Naive thymus-derived CD4-positive, alpha-beta T cell (primary cell): ENCODE measurements at regions not wholly inside any gene's neighbourhood (a gene's known extent, or its start where the extent isn't known, plus 50 kb on each side); places are given as distances from the start of the nearest gene placed in this dataset.

Source experiments
- ATAC-seq: fragments of 150-1000 bp; cut with Tn5 transposase; 2 replicates; pipeline ENCODE4 v1.10.0; 2021; ENCODE audit warnings: mild to moderate bottlenecking, moderate library complexity
- CTCF ChIA-PET: fragments of 350-600 bp; sonication (Branson Sonifier 250); formaldehyde crosslinking; loops from one replicate; lab custom pipeline; 2021; ENCODE audit warnings: antibody characterized with exemption; lab: Charles Lee
- POLR2A ChIA-PET: fragments of 350-600 bp; sonication (Branson Sonifier 250); formaldehyde crosslinking; loops from one replicate; lab custom pipeline; 2021; ENCODE audit warnings: antibody characterized with exemption, inconsistent platforms; lab: Charles Lee
- DNase-seq, 9 donors: peaks; one replicate each; pipeline versions ENCODE4 v3.0.0 to v3.0.0-alpha.2; 2020 to 2022; ENCODE audit warnings: mixed read lengths in 1 of 9
- H3K27ac ChIP-seq: one replicate; pipeline ENCODE4 v1.7.0; 2013; ENCODE audit warnings: mild to moderate bottlenecking, low read depth, low read length, moderate library complexity
- H3K27me3 ChIP-seq, 2 donors: one replicate each; pipeline ENCODE4 v1.7.0; 2013; ENCODE audit warnings: low read length in 2 of 2, mild to moderate bottlenecking in 2 of 2, moderate library complexity in 2 of 2; ENCODE audit not compliant: control insufficient read depth in 2 of 2, insufficient read depth in 2 of 2
- H3K36me3 ChIP-seq, 3 experiments: 1 replicate in 2 of 3; 2 replicates in 1 of 3; pipeline ENCODE4 v1.7.0; 2013; ENCODE audit warnings: low read length in 3 of 3, mild to moderate bottlenecking in 3 of 3, moderate library complexity in 1 of 3; ENCODE audit not compliant: insufficient read depth in 3 of 3, control insufficient read depth in 2 of 3
- H3K4me1 ChIP-seq, 2 donors: one replicate each; pipeline ENCODE4 v1.7.0; 2013; ENCODE audit warnings: low read length in 2 of 2, mild to moderate bottlenecking in 2 of 2, moderate library complexity in 1 of 2; ENCODE audit not compliant: control insufficient read depth in 2 of 2, insufficient read depth in 2 of 2
- H3K4me3 ChIP-seq: 2 replicates; pipeline ENCODE4 v1.7.0; 2013; ENCODE audit warnings: mild to moderate bottlenecking, low read length
- H3K9me3 ChIP-seq, 3 experiments: 1 replicate in 2 of 3; 2 replicates in 1 of 3; pipeline ENCODE4 v1.7.0; 2013; ENCODE audit warnings: low read length in 3 of 3; ENCODE audit not compliant: control insufficient read depth in 2 of 3
- H3K27ac Mint-ChIP-seq, 9 donors: one replicate each; pipeline ENCODE4 v1.8.0; 2020 to 2022; ENCODE audit warnings: mixed read lengths in 9 of 9, mild to moderate bottlenecking in 8 of 9, moderate library complexity in 5 of 9, inconsistent platforms in 2 of 9
- H3K27me3 Mint-ChIP-seq, 5 donors: one replicate each; pipeline ENCODE4 v1.8.0; 2021 to 2022; ENCODE audit warnings: mixed read lengths in 5 of 5, mild to moderate bottlenecking in 1 of 5
- H3K36me3 Mint-ChIP-seq, 5 donors: one replicate each; pipeline ENCODE4 v1.8.0; 2020 to 2022; ENCODE audit warnings: mixed read lengths in 5 of 5, mild to moderate bottlenecking in 3 of 5, inconsistent platforms in 1 of 5
- H3K4me1 Mint-ChIP-seq, 7 donors: one replicate each; pipeline ENCODE4 v1.8.0; 2020 to 2022; ENCODE audit warnings: mixed read lengths in 7 of 7, mild to moderate bottlenecking in 3 of 7, inconsistent platforms in 1 of 7
- H3K4me3 Mint-ChIP-seq, 10 donors: one replicate each; pipeline ENCODE4 v1.8.0; 2020 to 2022; ENCODE audit warnings: mild to moderate bottlenecking in 10 of 10, mixed read lengths in 10 of 10, moderate library complexity in 6 of 10, inconsistent platforms in 2 of 10
- H3K9me3 Mint-ChIP-seq, 11 donors: one replicate each; pipeline ENCODE4 v1.8.0; 2020 to 2022; ENCODE audit warnings: mixed read lengths in 11 of 11, mild to moderate bottlenecking in 4 of 11, inconsistent platforms in 1 of 11, moderate library complexity in 1 of 11
- intact Hi-C, 2 donors: fragments of 100-400 bp; cut with micrococcal nuclease; formaldehyde crosslinking; loops; one replicate each; pipeline ENCODE4 v1.15.1; 2023

DNA sequence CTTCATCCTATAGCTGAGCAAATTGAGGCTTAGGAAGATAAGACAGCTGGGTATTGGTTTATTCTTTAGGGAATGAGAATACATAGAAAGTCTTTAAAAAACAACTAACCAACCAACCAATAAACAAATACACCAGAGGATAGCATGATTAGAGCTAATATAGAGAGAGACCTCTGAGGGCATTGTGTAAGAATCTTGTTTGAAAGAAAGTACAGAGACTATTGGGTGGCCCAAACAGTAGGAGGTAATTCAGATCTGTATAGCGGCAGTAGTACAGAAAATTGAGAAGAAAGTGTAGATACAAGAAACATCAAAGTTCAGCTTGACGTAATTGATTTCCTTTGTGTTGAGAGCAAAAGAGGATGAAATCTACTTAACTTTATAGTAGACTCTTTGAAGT is 1951.0 kb upstream of the ADGRL3 start:
- no peak for ATAC-seq
- ChIA-PET POLR2A (no interaction called here), CTCF (no interaction called here)
- H3K4me3 Mint-ChIP-seq = no peak overlapping the region
- Histone ChIP-seq H3K9me3 (no peaks in the 10 kb centered on the region), H3K27ac (no peak overlapping the region), H3K36me3 (no peaks in the 10 kb centered on the region), H3K27me3 (no peaks in the 10 kb centered on the region), H3K4me1 (no peaks in the 10 kb centered on the region), H3K4me3 (no peak overlapping the region)
- peaks cover 0 to 1% (median 0%) of the 10 kb centered on the region in 7 donors for H3K4me1 Mint-ChIP-seq
- intact Hi-C loops = loop anchor here in 1 of 2 donors (5.0 kb wide), 1 partner anchor 953 kb away; no protein-coding TSS in a partner anchor
- no peak for DNase-seq
- H3K27ac Mint-ChIP-seq = no peak overlapping the region
- peaks cover 0 to 24% (median 3%) of the 10 kb centered on the region in 11 donors for H3K9me3 Mint-ChIP-seq
- H3K27me3 Mint-ChIP-seq = no peaks in the 10 kb centered on the region
- no peaks in the 10 kb centered on the region for H3K36me3 Mint-ChIP-seq

DNA sequence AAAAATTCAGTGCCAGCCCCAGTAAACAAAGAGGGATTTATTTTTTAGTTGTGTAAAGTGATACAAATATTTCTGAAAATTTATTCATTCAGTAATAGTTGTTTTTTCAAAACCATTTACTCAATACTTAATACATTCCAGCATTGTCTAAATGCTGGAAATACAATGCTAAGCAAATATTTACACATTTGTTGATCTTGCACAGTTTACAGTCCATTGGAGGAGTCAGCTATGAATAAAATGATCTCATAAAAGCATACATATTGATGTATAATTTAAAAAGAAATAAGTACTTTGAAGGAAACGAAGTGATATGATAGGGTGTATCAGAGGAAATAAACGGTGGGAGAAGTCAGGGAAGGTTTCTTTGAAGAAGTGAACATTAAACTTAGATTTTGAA is 1942.1 kb upstream of the ADGRL3 start:
- CTCF ChIA-PET = no interaction called here
- Histone ChIP-seq H3K9me3 (no peaks in the 10 kb centered on the region), H3K36me3 (no peaks in the 10 kb centered on the region), H3K27ac (no peak overlapping the region), H3K4me3 (no peak overlapping the region), H3K4me1 (no peaks in the 10 kb centered on the region), H3K27me3 (no peaks in the 10 kb centered on the region)
- Mint-ChIP-seq H3K9me3 (peaks cover 0 to 21% (median 4%) of the 10 kb centered on the region in 11 donors), H3K27me3 (no peaks in the 10 kb centered on the region), H3K27ac (no peak overlapping the region), H3K4me3 (no peak overlapping the region), H3K36me3 (no peaks in the 10 kb centered on the region), H3K4me1 (no peaks in the 10 kb centered on the region)
- ATAC-seq = no peak
- intact Hi-C loops = no loop called here
- POLR2A ChIA-PET = no interaction called here
- DNase-seq = no peak

DNA sequence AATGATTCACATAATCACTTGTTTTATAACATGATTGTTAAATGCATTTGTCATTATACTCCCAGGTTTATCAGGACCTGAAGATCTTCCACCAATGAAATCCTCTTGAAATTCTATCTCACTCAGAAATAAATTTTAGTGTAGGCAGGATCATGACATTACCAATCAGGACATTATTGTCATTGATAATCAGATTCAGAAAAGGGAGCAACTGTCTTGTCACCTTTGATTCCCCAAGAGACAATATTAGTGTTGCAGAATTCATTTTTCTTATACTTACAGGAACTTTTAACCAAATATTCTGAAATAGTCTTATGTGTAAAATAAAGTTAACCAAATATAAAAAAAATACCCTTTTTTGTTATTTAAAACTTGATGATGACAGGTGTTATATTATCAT is 1892.5 kb upstream of the ADGRL3 start:
- H3K27me3 ChIP-seq = no peaks in the 10 kb centered on the region
- H3K4me3 ChIP-seq = no peak overlapping the region
- Mint-ChIP-seq H3K9me3 (peaks cover 0 to 45% (median 3%) of the 10 kb centered on the region in 11 donors), H3K4me1 (no peaks in the 10 kb centered on the region), H3K36me3 (no peaks in the 10 kb centered on the region), H3K27me3 (no peaks in the 10 kb centered on the region), H3K4me3 (no peak overlapping the region), H3K27ac (no peak overlapping the region)
- H3K27ac ChIP-seq = no peak overlapping the region
- ChIA-PET POLR2A (no interaction called here), CTCF (no interaction called here)
- intact Hi-C loops = no loop called here
- no peaks in the 10 kb centered on the region for H3K9me3 ChIP-seq
- H3K4me1 ChIP-seq = no peaks in the 10 kb centered on the region
- no peaks in the 10 kb centered on the region for H3K36me3 ChIP-seq
- ATAC-seq (no peak), DNase-seq (no peak)

- no peaks in the 10 kb centered on the region for H3K4me1 Mint-ChIP-seq
- Histone ChIP-seq H3K4me3 (no peak overlapping the region), H3K9me3 (no peaks in the 10 kb centered on the region), H3K4me1 (no peaks in the 10 kb centered on the region), H3K27ac (no peak overlapping the region), H3K27me3 (no peaks in the 10 kb centered on the region), H3K36me3 (no peaks in the 10 kb centered on the region)
- ATAC-seq = no peak
- no peaks in the 10 kb centered on the region for H3K27me3 Mint-ChIP-seq
- CTCF ChIA-PET = interaction anchor here (0.6 kb wide), 1 partner anchor 1528 kb away, joined by 3 read pairs; no protein-coding TSS in a partner anchor
- no peak overlapping the region for H3K4me3 Mint-ChIP-seq
- no peak for DNase-seq
- no peak overlapping the region for H3K27ac Mint-ChIP-seq
- peaks cover 0 to 20% (median 4%) of the 10 kb centered on the region in 11 donors for H3K9me3 Mint-ChIP-seq
- POLR2A ChIA-PET = no interaction called here
- intact Hi-C loops = no loop called here
- no peaks in the 10 kb centered on the region for H3K36me3 Mint-ChIP-seq
Observed at GRCh38 chr4:59314637-59315036, 1885.5 kb upstream of the ADGRL3 start.

DNA sequence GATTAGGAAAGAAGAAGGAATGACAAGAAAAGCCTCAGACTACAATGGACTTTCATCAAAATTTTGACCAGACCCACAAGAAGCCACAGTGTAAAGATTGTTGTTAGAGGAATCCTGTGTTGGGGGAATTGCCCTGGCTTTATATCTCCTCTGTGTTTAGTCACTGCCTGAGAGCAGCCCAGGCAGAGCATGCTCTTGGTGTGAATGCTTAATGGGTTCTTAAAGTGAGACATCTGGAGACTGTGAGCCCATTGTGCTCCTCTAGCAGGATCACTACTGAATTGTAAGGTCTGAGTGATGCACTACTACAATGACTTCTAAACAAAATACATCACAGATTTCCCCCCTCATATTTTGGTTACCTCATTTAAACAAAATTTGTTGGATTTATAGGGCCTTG is 1860.5 kb upstream of the ADGRL3 start:
- Mint-ChIP-seq H3K27ac (no peak overlapping the region), H3K27me3 (no peaks in the 10 kb centered on the region), H3K9me3 (peaks cover 0 to 31% (median 3%) of the 10 kb centered on the region in 11 donors), H3K4me3 (no peak overlapping the region), H3K4me1 (no peaks in the 10 kb centered on the region), H3K36me3 (no peaks in the 10 kb centered on the region)
- no peaks in the 10 kb centered on the region for H3K36me3 ChIP-seq
- POLR2A ChIA-PET = no interaction called here
- intact Hi-C loops = loop anchor here in 1 of 2 donors (10.0 kb wide), 1 partner anchor 65 kb away; no protein-coding TSS in a partner anchor
- H3K27me3 ChIP-seq = no peaks in the 10 kb centered on the region
- no peaks in the 10 kb centered on the region for H3K9me3 ChIP-seq
- CTCF ChIA-PET = no interaction called here
- no peak overlapping the region for H3K27ac ChIP-seq
- DNase-seq (no peak), ATAC-seq (no peak)
- no peak overlapping the region for H3K4me3 ChIP-seq
- no peaks in the 10 kb centered on the region for H3K4me1 ChIP-seq

DNA sequence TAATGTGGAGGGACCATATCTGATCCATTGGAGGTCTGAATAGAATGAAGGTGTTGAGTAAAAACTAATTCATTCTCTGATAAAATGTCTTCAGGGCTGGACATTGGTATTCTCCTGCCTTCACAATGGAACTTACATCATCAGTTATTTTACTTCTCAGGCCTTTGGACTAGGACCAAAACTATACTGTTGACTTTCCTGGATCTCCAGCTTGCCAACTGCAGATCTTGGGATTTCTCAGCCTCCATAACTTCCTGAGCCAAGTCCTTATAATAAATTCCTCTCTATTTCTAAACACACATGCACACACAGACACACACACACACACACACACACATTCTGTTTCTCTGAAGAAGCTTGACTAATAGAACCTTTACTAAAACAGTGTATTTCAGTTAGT is 1858.6 kb upstream of the ADGRL3 start:
- no peaks in the 10 kb centered on the region for H3K4me1 ChIP-seq
- Mint-ChIP-seq H3K9me3 (peaks cover 0 to 32% (median 4%) of the 10 kb centered on the region in 11 donors), H3K4me1 (no peaks in the 10 kb centered on the region), H3K36me3 (no peaks in the 10 kb centered on the region), H3K4me3 (no peak overlapping the region), H3K27ac (no peak overlapping the region), H3K27me3 (no peaks in the 10 kb centered on the region)
- H3K9me3 ChIP-seq = no peaks in the 10 kb centered on the region
- ATAC-seq (no peak), DNase-seq (no peak)
- H3K27me3 ChIP-seq = no peaks in the 10 kb centered on the region
- H3K27ac ChIP-seq = no peak overlapping the region
- H3K4me3 ChIP-seq = no peak overlapping the region
- H3K36me3 ChIP-seq = no peaks in the 10 kb centered on the region
- intact Hi-C loops = loop anchor here in 1 of 2 donors (10.0 kb wide), 1 partner anchor 63 kb away; no protein-coding TSS in a partner anchor
- ChIA-PET POLR2A (no interaction called here), CTCF (no interaction called here)

GRCh38 chr4:59348949-59349348 is 1851.2 kb upstream of the ADGRL3 start:
- Mint-ChIP-seq H3K9me3 (peaks cover 0 to 16% (median 4%) of the 10 kb centered on the region in 11 donors), H3K27me3 (no peaks in the 10 kb centered on the region)

More at GRCh38 chr4:59348949-59349348, 1851.2 kb upstream of the ADGRL3 start:
- no peak for DNase-seq
- CTCF ChIA-PET = no interaction called here
- Mint-ChIP-seq H3K4me3 (no peak overlapping the region), H3K36me3 (no peaks in the 10 kb centered on the region), H3K27ac (no peak overlapping the region), H3K4me1 (no peaks in the 10 kb centered on the region)
- no peaks in the 10 kb centered on the region for H3K36me3 ChIP-seq
- H3K4me3 ChIP-seq = no peak overlapping the region
- H3K4me1 ChIP-seq = no peaks in the 10 kb centered on the region
- POLR2A ChIA-PET = no interaction called here
- no peaks in the 10 kb centered on the region for H3K9me3 ChIP-seq
- intact Hi-C loops = loop anchor here in 1 of 2 donors (10.0 kb wide), 1 partner anchor 56 kb away; no protein-coding TSS in a partner anchor
- H3K27me3 ChIP-seq = no peaks in the 10 kb centered on the region
- H3K27ac ChIP-seq = no peak overlapping the region
- ATAC-seq = no peak
